ENCODE measurements at regions not wholly inside any gene's neighbourhood (a gene's known extent, or its start where the extent isn't known, plus 50 kb on each side); places are given as distances from the start of the nearest gene placed in this dataset.

DNA sequence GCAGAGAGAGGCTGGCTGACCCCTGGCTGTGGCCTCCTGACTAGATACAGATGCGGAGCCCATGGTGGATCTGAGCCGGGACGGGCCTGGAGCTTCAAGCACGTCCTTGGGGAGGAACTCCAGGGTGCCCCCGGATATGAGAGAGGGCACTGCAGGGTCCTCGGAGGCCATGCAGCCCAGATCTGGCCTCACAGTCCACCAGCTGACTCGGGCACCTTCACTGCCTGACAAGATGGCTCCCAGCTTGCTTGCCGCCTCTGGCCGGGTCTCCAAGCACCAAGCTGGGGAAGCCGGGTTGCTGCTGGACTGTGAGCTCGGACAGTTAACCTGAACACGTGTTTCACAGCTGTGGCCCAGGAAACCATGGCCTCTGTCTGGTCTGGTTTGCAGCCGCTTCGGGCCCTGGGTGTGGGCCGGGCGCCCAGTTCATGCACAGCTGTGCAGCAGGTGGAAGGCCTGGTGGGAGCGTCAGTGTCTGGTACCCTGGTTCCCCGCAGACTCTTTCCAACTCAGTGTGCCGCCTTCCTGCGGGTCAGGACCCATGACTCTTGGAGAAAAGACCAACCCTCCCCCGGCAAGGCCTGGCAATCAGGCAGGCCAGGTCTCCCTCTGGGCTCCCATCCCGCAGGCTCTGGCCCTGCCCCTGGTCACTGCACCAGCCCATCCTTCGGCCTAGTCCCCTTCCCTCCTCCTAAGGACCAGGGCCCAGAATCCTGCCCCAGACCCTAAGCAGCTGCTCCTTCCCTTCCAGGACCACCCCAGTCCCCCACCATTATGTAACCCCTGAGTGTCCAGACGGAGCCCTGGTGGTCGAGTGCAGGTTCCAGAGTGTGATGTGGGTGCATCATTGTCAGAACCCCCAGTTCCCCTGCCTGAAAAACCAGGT lies 74.6 kb upstream of the OTOS start:
- no peak for TF ChIP-seq FOXA1 (IDR thresholded peaks at IDR 0.05)
- POLR2A ChIA-PET, result interaction anchor here (0.7 kb wide), 1 partner anchor 221 kb away, joined by 3 read pairs; no protein-coding TSS in a partner anchor
- no peak for DNase-seq (ENCODE audit: extremely low spot score)
- CTCF ChIA-PET, result no interaction called here

DNA sequence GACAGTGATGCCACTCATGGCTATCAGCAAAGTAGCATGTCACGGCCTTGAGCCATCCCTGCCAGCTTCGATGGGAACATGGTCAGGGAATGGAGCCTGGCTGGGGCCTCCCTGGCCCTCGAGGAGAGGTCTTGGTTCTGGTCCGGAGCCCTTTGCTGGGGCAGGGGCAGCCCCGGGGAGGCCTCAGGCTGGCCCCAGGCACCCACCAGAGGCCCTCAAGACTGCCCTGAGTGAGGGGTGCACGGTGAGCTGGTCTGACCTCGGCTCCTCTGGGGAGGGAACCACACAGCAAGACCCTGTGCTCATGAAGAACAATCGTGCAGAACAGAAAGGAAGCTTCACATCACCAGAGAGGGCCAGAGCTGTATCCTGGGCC lies 75.2 kb upstream of the OTOS start:
- no peak for TF ChIP-seq SUZ12 (IDR thresholded peaks at IDR 0.05)
- TF ChIP-seq BHLHE40 (IDR thresholded peaks at IDR 0.05; ENCODE audit: borderline replicate concordance), result no peak
- no peak for TF ChIP-seq FOXK2 (IDR thresholded peaks at IDR 0.05)
- no peak for TF ChIP-seq SP1 (IDR thresholded peaks at IDR 0.05)
- TF ChIP-seq, protein P1, sequence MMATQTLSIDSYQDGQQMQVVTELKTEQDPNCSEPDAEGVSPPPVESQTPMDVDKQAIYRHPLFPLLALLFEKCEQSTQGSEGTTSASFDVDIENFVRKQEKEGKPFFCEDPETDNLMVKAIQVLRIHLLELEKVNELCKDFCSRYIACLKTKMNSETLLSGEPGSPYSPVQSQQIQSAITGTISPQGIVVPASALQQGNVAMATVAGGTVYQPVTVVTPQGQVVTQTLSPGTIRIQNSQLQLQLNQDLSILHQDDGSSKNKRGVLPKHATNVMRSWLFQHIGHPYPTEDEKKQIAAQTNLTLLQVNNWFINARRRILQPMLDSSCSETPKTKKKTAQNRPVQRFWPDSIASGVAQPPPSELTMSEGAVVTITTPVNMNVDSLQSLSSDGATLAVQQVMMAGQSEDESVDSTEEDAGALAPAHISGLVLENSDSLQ (IDR thresholded peaks at IDR 0.05), result no peak
- no peak for TF ChIP-seq HDGF (IDR thresholded peaks at IDR 0.05; ENCODE audit: borderline replicate concordance)
- no peak for TF ChIP-seq L3MBTL2 (conservative IDR thresholded peaks at IDR 0.05)
- TF ChIP-seq ZNF384 (IDR thresholded peaks at IDR 0.05), result no peak
- no peak for TF ChIP-seq FOXA1 (IDR thresholded peaks at IDR 0.05)
- no peak for TF ChIP-seq FOXM1 (IDR thresholded peaks at IDR 0.05; ENCODE audit: borderline replicate concordance)
- TF ChIP-seq CTBP1 (IDR thresholded peaks at IDR 0.05; ENCODE audit: borderline replicate concordance), result no peak
- no peak for TF ChIP-seq ARNT (IDR thresholded peaks at IDR 0.05)
- TF ChIP-seq TARDBP (IDR thresholded peaks at IDR 0.05), result no peak
- ChIA-PET CTCF (no interaction called here), POLR2A (no interaction called here)
- no peak for DNase-seq (ENCODE audit: extremely low spot score)

DNA sequence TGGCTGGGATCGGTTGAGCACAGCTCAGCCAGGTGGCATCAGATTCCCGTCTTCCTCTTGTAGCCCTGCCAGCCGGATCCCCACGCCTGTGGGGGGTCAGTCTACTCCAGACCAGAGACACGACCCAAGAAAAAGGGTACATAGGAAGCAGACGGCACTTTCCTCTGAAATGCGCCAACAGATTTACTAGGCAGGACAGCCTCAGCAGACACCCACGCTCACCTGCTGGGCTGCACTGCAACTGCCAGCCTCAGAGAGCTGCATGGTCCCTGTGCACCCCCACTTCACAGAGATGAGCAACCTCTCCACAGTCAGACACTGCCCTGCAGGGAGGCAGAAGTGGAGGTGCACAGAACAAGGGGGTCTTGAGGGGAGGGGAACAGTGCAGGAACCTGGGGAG lies 75.7 kb upstream of the OTOS start:
- POLR2A ChIA-PET, result no interaction called here
- no peak for DNase-seq (ENCODE audit: extremely low spot score)
- no peak for TF ChIP-seq SUZ12 (IDR thresholded peaks at IDR 0.05)
- TF ChIP-seq BHLHE40 (IDR thresholded peaks at IDR 0.05; ENCODE audit: borderline replicate concordance), result no peak
- TF ChIP-seq L3MBTL2 (conservative IDR thresholded peaks at IDR 0.05), result no peak
- no peak for TF ChIP-seq NFRKB (IDR thresholded peaks at IDR 0.05)
- TF ChIP-seq ELF4 (IDR thresholded peaks at IDR 0.05), result no peak
- no peak for TF ChIP-seq FOXK2 (IDR thresholded peaks at IDR 0.05)
- no peak for TF ChIP-seq SP1 (IDR thresholded peaks at IDR 0.05)
- no peak for TF ChIP-seq ZNF384 (IDR thresholded peaks at IDR 0.05)
- TF ChIP-seq LEF1 (IDR thresholded peaks at IDR 0.05; ENCODE audit: borderline replicate concordance), result no peak
- TF ChIP-seq, protein P1 (IDR thresholded peaks at IDR 0.05), result no peak
- no peak for TF ChIP-seq ARNT (IDR thresholded peaks at IDR 0.05)
- no peak for TF ChIP-seq CTBP1 (IDR thresholded peaks at IDR 0.05; ENCODE audit: borderline replicate concordance)
- no peak for TF ChIP-seq FOXM1 (IDR thresholded peaks at IDR 0.05; ENCODE audit: borderline replicate concordance)
- TF ChIP-seq FOXA1 (IDR thresholded peaks at IDR 0.05), result no peak
- TF ChIP-seq TARDBP (IDR thresholded peaks at IDR 0.05), result no peak
- TF ChIP-seq HDGF (IDR thresholded peaks at IDR 0.05; ENCODE audit: borderline replicate concordance), result no peak
- CTCF ChIA-PET, result no interaction called here

DNA sequence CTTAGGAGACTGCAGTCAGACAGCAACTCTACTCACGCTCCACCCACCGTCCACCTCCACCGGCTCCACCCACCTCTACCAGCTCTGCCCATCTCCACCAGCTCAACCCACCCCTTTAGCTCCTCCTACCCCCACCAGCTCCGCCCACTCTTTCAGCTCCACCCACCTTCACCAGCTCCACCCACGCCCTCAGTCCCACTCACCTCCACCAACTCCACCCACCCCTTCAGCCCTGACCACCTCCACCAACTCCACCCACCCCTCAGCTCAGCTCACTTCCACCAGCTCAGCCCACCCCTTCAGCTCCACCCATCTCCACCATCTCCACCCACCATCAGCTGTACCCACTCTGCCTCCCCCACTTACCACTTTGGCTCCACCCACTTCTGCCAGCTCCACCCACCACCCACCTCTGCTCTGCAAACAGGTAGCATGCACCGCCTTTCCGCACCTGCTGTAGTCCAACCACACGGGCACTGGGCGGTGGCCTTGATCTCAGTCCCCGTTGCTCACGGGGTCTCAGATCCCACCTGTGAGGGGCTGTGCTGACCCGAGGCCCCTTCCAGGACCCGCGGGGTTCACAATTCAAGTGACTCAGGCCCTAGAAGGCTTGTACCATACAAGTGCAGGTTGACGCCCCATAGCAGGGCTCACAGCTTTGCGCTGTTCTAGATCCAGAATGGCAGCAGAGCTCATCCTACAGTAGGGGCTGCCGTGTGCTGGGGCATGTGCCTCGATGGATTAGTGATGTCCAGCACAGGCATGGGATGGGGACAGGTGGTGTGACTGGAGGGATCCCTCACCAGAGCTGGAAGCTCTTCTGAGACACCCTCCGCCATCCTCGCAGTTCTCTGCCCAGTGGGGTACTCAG lies 77.2 kb upstream of the OTOS start:
- TF ChIP-seq ARNT (IDR thresholded peaks at IDR 0.05) (no peak), FOXA1 (IDR thresholded peaks at IDR 0.05) (no peak), CTBP1 (IDR thresholded peaks at IDR 0.05; ENCODE audit: borderline replicate concordance) (no peak), BHLHE40 (IDR thresholded peaks at IDR 0.05; ENCODE audit: borderline replicate concordance) (no peak), ELF4 (IDR thresholded peaks at IDR 0.05) (no peak), L3MBTL2 (conservative IDR thresholded peaks at IDR 0.05) (no peak), NFRKB (IDR thresholded peaks at IDR 0.05) (no peak), TARDBP (IDR thresholded peaks at IDR 0.05) (no peak), ZNF384 (IDR thresholded peaks at IDR 0.05) (no peak), LEF1 (IDR thresholded peaks at IDR 0.05; ENCODE audit: borderline replicate concordance) (no peak), SP1 (IDR thresholded peaks at IDR 0.05) (no peak), FOXK2 (IDR thresholded peaks at IDR 0.05) (no peak), FOXM1 (IDR thresholded peaks at IDR 0.05; ENCODE audit: borderline replicate concordance) (no peak), HDGF (IDR thresholded peaks at IDR 0.05; ENCODE audit: borderline replicate concordance) (no peak), SUZ12 (IDR thresholded peaks at IDR 0.05) (no peak)
- TF ChIP-seq, protein P1 (IDR thresholded peaks at IDR 0.05), result no peak
- ChIA-PET CTCF (no interaction called here), POLR2A (interaction anchor here (0.6 kb wide), 1 partner anchor 15 kb away, joined by 3 read pairs; no protein-coding TSS in a partner anchor)
- DNase-seq (ENCODE audit: extremely low spot score), result no peak

DNA sequence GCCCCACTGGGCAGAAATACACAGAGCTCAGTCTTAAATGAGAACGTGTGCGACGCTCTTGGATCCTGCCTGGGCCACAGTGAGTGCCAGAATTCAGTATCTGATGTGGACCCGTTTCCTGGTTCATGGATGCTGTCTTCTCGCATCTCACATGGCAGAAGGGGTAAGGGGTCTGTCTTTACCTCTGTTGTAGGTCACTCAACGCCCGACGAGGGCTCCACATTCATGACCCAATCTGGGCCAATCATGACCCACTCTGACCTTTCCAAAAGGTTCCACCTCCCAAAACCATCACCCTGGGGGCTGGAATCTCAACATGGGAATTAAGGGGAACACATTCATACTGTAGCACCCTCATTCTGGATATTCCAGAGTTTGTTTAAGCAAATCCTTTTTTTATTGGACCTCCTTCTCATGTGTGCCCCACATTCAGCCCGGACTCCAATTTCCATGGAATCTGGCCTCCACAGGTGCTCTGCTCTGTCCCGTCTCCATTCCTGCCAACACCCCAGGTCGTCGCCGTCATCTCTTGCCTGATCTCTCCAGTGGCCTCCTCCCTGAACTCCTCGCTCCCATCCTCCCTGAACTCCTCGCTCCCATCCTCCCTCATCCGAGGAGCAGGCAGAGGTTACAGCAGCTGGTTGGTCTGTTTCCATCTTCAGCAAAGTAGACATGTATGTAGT lies 78.9 kb upstream of the OTOS start:
- TF ChIP-seq, protein P1 (IDR thresholded peaks at IDR 0.05), result no peak
- TF ChIP-seq TARDBP (IDR thresholded peaks at IDR 0.05) (no peak), HDGF (IDR thresholded peaks at IDR 0.05; ENCODE audit: borderline replicate concordance) (no peak), FOXM1 (IDR thresholded peaks at IDR 0.05; ENCODE audit: borderline replicate concordance) (no peak), ZNF384 (IDR thresholded peaks at IDR 0.05) (no peak), ARNT (IDR thresholded peaks at IDR 0.05) (no peak), LEF1 (IDR thresholded peaks at IDR 0.05; ENCODE audit: borderline replicate concordance) (no peak), FOXK2 (IDR thresholded peaks at IDR 0.05) (no peak), NFRKB (IDR thresholded peaks at IDR 0.05) (no peak), BHLHE40 (IDR thresholded peaks at IDR 0.05; ENCODE audit: borderline replicate concordance) (no peak), ELF4 (IDR thresholded peaks at IDR 0.05) (no peak), FOXA1 (IDR thresholded peaks at IDR 0.05) (no peak), L3MBTL2 (conservative IDR thresholded peaks at IDR 0.05) (no peak), CTBP1 (IDR thresholded peaks at IDR 0.05; ENCODE audit: borderline replicate concordance) (no peak), SUZ12 (IDR thresholded peaks at IDR 0.05) (no peak)
- POLR2A ChIA-PET, result no interaction called here
- CTCF ChIA-PET, result no interaction called here
- no peak for DNase-seq (ENCODE audit: extremely low spot score)
